Liver (tissue), 7 donors: ENCODE measurements at regions not wholly inside any gene's neighbourhood (a gene's known extent, or its start where the extent isn't known, plus 50 kb on each side); places are given as distances from the start of the nearest gene placed in this dataset.

Source experiments
- DNase-seq: peaks from one replicate; pipeline ENCODE4 v3.0.0-alpha.2; 2017; ENCODE audit warnings: low spot score
- H3K27ac ChIP-seq, 2 donors: one replicate each; pipeline ENCODE4 v1.7.0; 2013; ENCODE audit warnings: inconsistent platforms in 2 of 2, low read length in 2 of 2, control low read depth in 1 of 2, low read depth in 1 of 2, mild to moderate bottlenecking in 1 of 2
- H3K27me3 ChIP-seq, 4 donors: one replicate each; pipeline versions ENCODE4 v1.6.1 to v1.7.0; 2013; ENCODE audit warnings: low read length in 3 of 4, inconsistent platforms in 1 of 4, mild to moderate bottlenecking in 1 of 4, moderate library complexity in 1 of 4; ENCODE audit not compliant: control insufficient read depth in 4 of 4, insufficient read depth in 4 of 4
- H3K36me3 ChIP-seq, 4 donors: one replicate each; pipeline versions ENCODE4 v1.6.1 to v1.7.0; 2013; ENCODE audit warnings: low read length in 3 of 4, mild to moderate bottlenecking in 3 of 4, low read depth in 1 of 4, moderate library complexity in 1 of 4; ENCODE audit not compliant: control insufficient read depth in 4 of 4, insufficient read depth in 3 of 4
- H3K4me1 ChIP-seq, 4 donors: one replicate each; pipeline versions ENCODE4 v1.6.1 to v1.7.0; 2013; ENCODE audit warnings: low read length in 3 of 4, mild to moderate bottlenecking in 3 of 4, moderate library complexity in 1 of 4; ENCODE audit not compliant: control insufficient read depth in 4 of 4, insufficient read depth in 4 of 4
- H3K4me3 ChIP-seq, 3 donors: one replicate each; pipeline versions ENCODE4 v1.6.1 to v1.7.0; 2013; ENCODE audit warnings: low read length in 3 of 3, control low read depth in 1 of 3, low read depth in 1 of 3, mild to moderate bottlenecking in 1 of 3
- H3K9ac ChIP-seq, 2 donors: one replicate each; pipeline ENCODE4 v1.7.0; 2013; ENCODE audit warnings: low read length in 2 of 2, mild to moderate bottlenecking in 2 of 2, moderate library complexity in 2 of 2, control low read depth in 1 of 2, low read depth in 1 of 2
- H3K9me3 ChIP-seq, 4 donors: one replicate each; pipeline versions ENCODE4 v1.6.1 to v1.7.0; 2013; ENCODE audit warnings: low read length in 3 of 4; ENCODE audit not compliant: control insufficient read depth in 4 of 4
- ATF3 ChIP-seq: IDR thresholded peaks from 2 replicates; pipeline ENCODE4 v1.6.1; 2016; ENCODE audit warnings: antibody characterized with exemption
- EGR1 ChIP-seq, 2 donors: IDR thresholded peaks; 2 replicates each; pipeline ENCODE4 v1.6.1; 2016 to 2018; ENCODE audit warnings: antibody characterized with exemption in 2 of 2, low read depth in 2 of 2
- FOXA1 ChIP-seq: IDR thresholded peaks from 2 replicates; pipeline ENCODE4 v1.6.1; 2016; ENCODE audit warnings: antibody characterized with exemption
- FOXA2 ChIP-seq: IDR thresholded peaks from 2 replicates; pipeline ENCODE4 v1.6.1; 2016; ENCODE audit warnings: antibody characterized with exemption
- GABPA ChIP-seq, 2 donors: IDR thresholded peaks in 1 of 2; conservative IDR thresholded peaks in 1 of 2; 2 replicates each; pipeline ENCODE4 v1.6.1; 2016; ENCODE audit warnings: antibody characterized with exemption in 2 of 2, mild to moderate bottlenecking in 1 of 2, moderate library complexity in 1 of 2
- HNF4A ChIP-seq, 2 donors: conservative IDR thresholded peaks; 2 replicates each; pipeline ENCODE4 v1.6.1; 2016; ENCODE audit warnings: antibody characterized with exemption in 2 of 2, mild to moderate bottlenecking in 2 of 2
- HNF4G ChIP-seq: IDR thresholded peaks from 2 replicates; pipeline ENCODE4 v1.6.1; 2016; ENCODE audit warnings: antibody characterized with exemption
- JUND ChIP-seq, 2 donors: IDR thresholded peaks; 2 replicates each; pipeline ENCODE4 v1.6.1; 2016; ENCODE audit warnings: antibody characterized with exemption in 2 of 2
- NR2F2 ChIP-seq: IDR thresholded peaks from 2 replicates; pipeline ENCODE4 v1.6.1; 2016; ENCODE audit warnings: antibody characterized with exemption
- REST ChIP-seq: IDR thresholded peaks from 2 replicates; pipeline ENCODE4 v1.6.1; 2016; ENCODE audit warnings: antibody characterized with exemption, mild to moderate bottlenecking
- RXRA ChIP-seq, 2 donors: IDR thresholded peaks; 2 replicates each; pipeline ENCODE4 v1.6.1; 2017 to 2018; ENCODE audit warnings: antibody characterized with exemption in 2 of 2, mild to moderate bottlenecking in 1 of 2
- SP1 ChIP-seq: IDR thresholded peaks from 2 replicates; pipeline ENCODE4 v1.6.1; 2018; ENCODE audit warnings: antibody characterized with exemption, mild to moderate bottlenecking
- TAF1 ChIP-seq: conservative IDR thresholded peaks from 2 replicates; pipeline ENCODE4 v1.6.1; 2016; ENCODE audit warnings: antibody characterized with exemption, mild to moderate bottlenecking
- ZBTB33 ChIP-seq: IDR thresholded peaks from 2 replicates; pipeline ENCODE4 v1.6.1; 2016; ENCODE audit warnings: antibody characterized with exemption
- WGBS: extraction: QIAGEN DNeasy Blood & Tissue Kit; methylation state at CpG from one replicate; pipeline ENCODE4 v1.1.7; 2013; 5-methylcytosine and 5-hydroxymethylcytosine counted together
- donor health status: healthy.
- donor health status: healthy.
- donor health status: healthy.
- donor health status: healthy.

DNA sequence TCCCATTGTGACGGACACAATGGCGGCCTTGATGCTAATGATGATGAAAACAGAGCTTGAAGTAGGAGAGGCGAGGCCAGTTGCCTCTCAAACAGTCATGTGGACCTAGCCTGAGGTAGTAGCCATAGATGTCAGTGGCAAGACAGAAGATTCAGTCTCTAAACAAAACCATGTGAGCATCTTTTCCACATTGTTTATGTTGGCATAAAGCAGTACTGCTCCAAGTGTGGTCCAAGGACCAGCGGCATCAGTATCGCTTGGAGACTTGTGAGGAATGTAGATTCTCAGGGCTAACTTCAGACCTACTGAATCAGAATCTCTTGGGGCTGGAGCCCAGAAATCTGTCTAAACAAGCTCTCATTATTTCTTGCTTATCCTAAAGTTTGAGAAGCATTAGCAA is 312.8 kb upstream of the JAG1 start:
- Histone ChIP-seq H3K27me3 (peaks cover 0 to 3% (median 0%) of the 10 kb centered on the region in 4 donors), H3K36me3 (no peaks in the 10 kb centered on the region), H3K9ac (no peak overlapping the region), H3K4me1 (no peaks in the 10 kb centered on the region), H3K27ac (no peak overlapping the region), H3K4me3 (no peak overlapping the region), H3K9me3 (no peaks in the 10 kb centered on the region)
- 94% methylated on average over 5 of the region's 5 CpGs for WGBS
- no peak for TF ChIP-seq TAF1
- no peak for TF ChIP-seq RXRA (IDR thresholded peaks at IDR 0.05)
- no peak for DNase-seq

DNA sequence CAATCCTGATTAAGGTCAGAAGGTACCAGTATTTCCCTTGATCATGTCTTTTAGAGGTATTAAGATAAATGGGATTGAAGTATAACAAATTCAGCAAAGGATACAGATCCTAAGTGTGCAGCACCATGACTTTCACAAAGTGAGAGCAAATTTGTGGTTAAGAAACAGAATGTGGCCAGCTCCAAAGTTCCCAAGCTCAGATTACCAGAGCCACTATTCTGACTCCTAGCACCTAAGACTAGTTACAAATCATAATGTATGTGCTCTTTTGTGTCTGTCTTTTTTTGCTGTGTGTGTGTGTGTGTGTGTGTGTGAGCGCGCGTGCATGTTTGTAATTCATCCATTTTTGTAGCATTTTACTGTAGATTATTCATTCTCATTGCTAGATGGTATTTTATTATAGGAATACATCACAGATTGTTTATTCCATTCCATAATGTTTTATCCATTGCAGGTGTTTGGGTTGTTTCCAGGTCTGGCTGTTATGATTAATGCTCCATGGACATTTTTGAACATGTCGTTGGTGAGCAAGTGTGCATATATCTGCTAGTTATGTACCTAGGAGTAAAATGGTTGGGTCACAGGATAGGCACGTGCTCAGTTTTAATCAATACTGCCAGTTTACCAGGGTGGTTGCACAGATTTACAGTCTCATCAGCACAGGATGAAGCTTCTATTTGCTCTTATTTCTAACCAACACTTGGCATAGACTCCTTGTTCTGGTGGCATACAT is 314.0 kb upstream of the JAG1 start:
- WGBS, result 79% methylated on average over 5 of the region's 5 CpGs
- DNase-seq, result no peak
- Histone ChIP-seq H3K9ac (no peak overlapping the region), H3K4me1 (no peaks in the 10 kb centered on the region), H3K27ac (no peak overlapping the region), H3K27me3 (peaks cover 0 to 4% (median 0%) of the 10 kb centered on the region in 4 donors), H3K9me3 (no peaks in the 10 kb centered on the region), H3K4me3 (no peak overlapping the region), H3K36me3 (no peaks in the 10 kb centered on the region)
- TF ChIP-seq RXRA (IDR thresholded peaks at IDR 0.05), result no peak
- no peak for TF ChIP-seq GABPA (IDR thresholded peaks at IDR 0.05 in 1 of 2, conservative IDR thresholded peaks at IDR 0.05 in 1 of 2)
- TF ChIP-seq EGR1 (IDR thresholded peaks at IDR 0.05; ENCODE audit: low read depth in 2 of 2), result no peak
- no peak for TF ChIP-seq FOXA2
- TF ChIP-seq HNF4A (conservative IDR thresholded peaks at IDR 0.05), result no peak
- TF ChIP-seq TAF1, result no peak
- no peak for TF ChIP-seq ZBTB33
- no peak for TF ChIP-seq JUND (IDR thresholded peaks at IDR 0.05)

DNA sequence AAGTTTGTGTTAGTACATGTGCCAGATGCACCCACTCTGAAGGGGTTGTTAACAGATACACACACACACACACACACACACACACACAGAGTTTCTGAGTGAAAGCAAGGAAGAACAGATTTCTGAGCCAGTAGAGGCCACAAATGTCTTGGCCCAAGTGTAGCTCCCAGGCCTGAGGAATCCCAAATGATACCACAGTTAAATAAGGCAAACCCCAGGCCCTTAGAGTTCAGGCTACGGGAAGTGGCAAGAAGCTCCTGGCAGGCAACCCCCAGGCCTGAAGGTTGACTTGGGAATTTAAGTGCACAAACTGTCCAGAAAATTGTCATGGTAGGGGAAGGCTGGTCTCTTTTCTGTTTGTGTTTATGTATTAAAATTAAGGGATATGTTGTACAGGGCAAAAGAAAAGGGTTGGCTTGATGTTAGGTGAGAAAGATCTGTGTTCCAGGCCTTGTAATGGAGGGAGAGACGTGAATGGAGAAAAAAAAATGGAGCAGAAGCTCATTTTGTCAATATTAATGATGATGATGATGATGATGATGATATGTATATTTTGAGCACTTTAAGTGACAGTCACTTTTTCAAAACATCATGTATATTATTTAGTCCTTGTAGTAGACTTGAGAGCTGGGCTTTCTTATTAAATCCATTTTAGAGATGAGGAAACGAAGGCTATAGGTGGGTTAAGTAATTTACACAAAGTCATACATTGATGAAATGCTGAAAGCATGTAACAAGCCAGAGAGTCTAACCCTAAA is 317.0 kb upstream of the JAG1 start:
- 82% methylated on average over 3 of the region's 3 CpGs for WGBS
- no peak overlapping the region for H3K27ac ChIP-seq
- DNase-seq, result no peak
- no peaks in the 10 kb centered on the region for H3K9me3 ChIP-seq
- peaks cover 0 to 4% (median 0%) of the 10 kb centered on the region in 4 donors for H3K27me3 ChIP-seq
- H3K9ac ChIP-seq, result no peak overlapping the region
- H3K4me3 ChIP-seq, result no peak overlapping the region
- no peaks in the 10 kb centered on the region for H3K4me1 ChIP-seq
- no peaks in the 10 kb centered on the region for H3K36me3 ChIP-seq
- TF ChIP-seq NR2F2 (peak; percentile 58), GABPA (IDR thresholded peaks at IDR 0.05 in 1 of 2, conservative IDR thresholded peaks at IDR 0.05 in 1 of 2) (no peak)

DNA sequence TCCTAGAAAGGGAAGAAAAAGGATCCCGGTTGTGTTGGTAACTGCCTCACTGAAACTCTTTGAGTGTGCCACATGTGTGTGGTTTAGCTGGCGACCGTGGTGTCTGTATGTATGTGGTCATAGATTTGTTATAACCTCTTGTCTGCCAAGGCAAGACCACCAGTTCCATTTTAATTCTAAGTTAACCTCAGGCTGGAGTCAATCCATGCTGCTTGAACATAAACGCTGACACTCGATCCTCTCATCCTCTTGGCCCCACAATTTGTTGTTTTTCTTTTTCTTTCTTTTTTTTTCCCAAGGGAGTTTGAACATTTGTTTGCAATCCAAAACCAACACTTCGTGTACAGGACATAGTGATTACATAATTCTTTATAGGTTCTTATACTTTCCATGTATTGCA is 318.9 kb upstream of the JAG1 start:
- H3K36me3 ChIP-seq, result no peaks in the 10 kb centered on the region
- 76% methylated on average over 6 of the region's 6 CpGs for WGBS
- no peak for DNase-seq
- TF ChIP-seq SP1 (no peak), TAF1 (no peak), FOXA1 (no peak), JUND (IDR thresholded peaks at IDR 0.05) (no peak), ATF3 (no peak), HNF4G (no peak), GABPA (IDR thresholded peaks at IDR 0.05 in 1 of 2, conservative IDR thresholded peaks at IDR 0.05 in 1 of 2) (no peak), HNF4A (conservative IDR thresholded peaks at IDR 0.05) (no peak), REST (no peak), NR2F2 (no peak)

More for the DNA sequence above, 318.9 kb upstream of the JAG1 start:
- Histone ChIP-seq H3K27ac (no peak overlapping the region), H3K9ac (no peak overlapping the region), H3K4me3 (no peak overlapping the region), H3K4me1 (no peaks in the 10 kb centered on the region), H3K9me3 (no peaks in the 10 kb centered on the region), H3K27me3 (peaks cover 0 to 4% (median 0%) of the 10 kb centered on the region in 4 donors)
